NCI-H226 (cell line): ENCODE measurements at regions not wholly inside any gene's neighbourhood (a gene's known extent, or its start where the extent isn't known, plus 50 kb on each side); places are given as distances from the start of the nearest gene placed in this dataset.
"Not testable (repeated sequence)": the region's sequence is repeated elsewhere in the genome, so short reads cannot be mapped to it uniquely, and the experiment has no call there.

Source experiments
- DNase-seq: peaks from one replicate; pipeline ENCODE4 v3.0.0-alpha.2; 2015

GRCh38 chr10:80697926-80698325, 160.2 kb downstream of the SH2D4B start:
- DNase-seq: no peak

- no peak for DNase-seq
Observed at GRCh38 chr10:80699602-80700039, 161.9 kb downstream of the SH2D4B start.

GRCh38 chr10:80700252-80700651, 162.6 kb downstream of the SH2D4B start:
- no peak for DNase-seq

GRCh38 chr10:80700760-80701444, 163.2 kb downstream of the SH2D4B start:
- DNase-seq: no peak

- no peak for DNase-seq
Observed at GRCh38 chr10:80701706-80702105, 164.0 kb downstream of the SH2D4B start.

GRCh38 chr10:80702143-80702542, 164.4 kb downstream of the SH2D4B start:
- DNase-seq: no peak

- no peak for DNase-seq
Observed at GRCh38 chr10:80705899-80706298, 168.2 kb downstream of the SH2D4B start.

- no peak for DNase-seq
Observed at GRCh38 chr10:80708185-80708584, 170.5 kb downstream of the SH2D4B start.

GRCh38 chr10:80708808-80709207, 171.1 kb downstream of the SH2D4B start:
- DNase-seq: no peak

- DNase-seq: no peak
Observed at GRCh38 chr10:80709866-80710265, 172.2 kb downstream of the SH2D4B start.

GRCh38 chr10:80713398-80713928, 175.8 kb downstream of the SH2D4B start:
- no peak for DNase-seq

- no peak for DNase-seq
Observed at GRCh38 chr10:80714566-80714965, 176.9 kb downstream of the SH2D4B start.

GRCh38 chr10:80718024-80718423, 180.3 kb downstream of the SH2D4B start:
- no peak for DNase-seq

- DNase-seq: no peak
Observed at GRCh38 chr10:80719935-80720334, 182.2 kb downstream of the SH2D4B start.

- no peak for DNase-seq
Observed at GRCh38 chr10:80720549-80720948, 182.8 kb downstream of the SH2D4B start.

GRCh38 chr10:80728354-80728753, 190.7 kb downstream of the SH2D4B start:
- not testable (repeated sequence) for DNase-seq

- no peak for DNase-seq
Observed at GRCh38 chr10:80729896-80730295, 192.2 kb downstream of the SH2D4B start.

GRCh38 chr10:80730522-80730921, 192.8 kb downstream of the SH2D4B start:
- no peak for DNase-seq

GRCh38 chr10:80734589-80734988, 196.9 kb downstream of the SH2D4B start:
- no peak for DNase-seq

GRCh38 chr10:80737209-80737608, 199.5 kb downstream of the SH2D4B start:
- no peak for DNase-seq

- no peak for DNase-seq
Observed at GRCh38 chr10:80739328-80739727, 201.6 kb downstream of the SH2D4B start.

- no peak for DNase-seq
Observed at GRCh38 chr10:80739963-80740715, 202.4 kb downstream of the SH2D4B start.

GRCh38 chr10:80741278-80741677, 203.6 kb downstream of the SH2D4B start:
- no peak for DNase-seq

- DNase-seq: no peak
Observed at GRCh38 chr10:80750268-80750667, 212.6 kb downstream of the SH2D4B start.
